ENCODE measurements at regions not wholly inside any gene's neighbourhood (a gene's known extent, or its start where the extent isn't known, plus 50 kb on each side); places are given as distances from the start of the nearest gene placed in this dataset.

DNA sequence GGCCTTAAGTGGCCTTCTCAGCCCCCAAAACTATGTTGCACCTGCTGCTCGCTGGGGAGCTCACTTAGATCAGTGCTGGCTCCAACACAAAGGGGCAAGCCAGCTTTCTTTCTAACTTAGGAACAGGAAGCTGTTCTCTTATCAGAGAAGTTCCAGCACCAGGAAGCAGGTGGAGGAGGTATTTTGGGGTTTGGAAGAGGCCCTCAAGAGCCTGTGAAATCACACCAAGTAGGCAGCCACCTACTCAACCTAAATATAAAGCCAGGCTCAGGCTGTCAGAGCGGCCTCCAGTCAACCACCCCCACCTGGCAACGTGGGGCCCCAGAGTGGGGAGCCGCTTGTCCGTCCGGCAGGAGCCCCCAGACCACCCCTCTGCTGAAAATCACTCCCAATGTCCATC is 152.8 kb downstream of the OLFM1 start:
- TF ChIP-seq CTCF (optimal IDR thresholded peaks at IDR 0.05 in 1 of 3, IDR thresholded peaks at IDR 0.05 in 1 of 3, conservative IDR thresholded peaks at IDR 0.05 in 1 of 3; ENCODE audit: extremely low read depth in 1 of 3, insufficient read depth in 2 of 3, low read length in 3 of 3) (no peak), EZH2 (IDR thresholded peaks at IDR 0.05; ENCODE audit: low read length) (no peak)

Measured in keratinocyte (primary cell).